WERI-Rb-1 (cell line): ENCODE measurements at regions not wholly inside any gene's neighbourhood (a gene's known extent, or its start where the extent isn't known, plus 50 kb on each side); places are given as distances from the start of the nearest gene placed in this dataset.
A peak's percentile ranks its signal among the peaks of the same experiment; 100 is the strongest.

Experiments used
- DNase-seq: peaks from one replicate; pipeline ENCODE4 v3.0.0-alpha.2; 2020
- H3K27ac ChIP-seq: fragments of 250-450 bp; sonication (Bioruptor Pico); 2 replicates; pipeline ENCODE4 v1.5.1; 2020; ENCODE audit warnings: mild to moderate bottlenecking, moderate library complexity
- H3K27me3 ChIP-seq: fragments of 250-450 bp; sonication (Bioruptor Pico); 2 replicates; pipeline ENCODE4 v1.5.1; 2021; ENCODE audit warnings: mild to moderate bottlenecking, low read depth, moderate library complexity; ENCODE audit not compliant: insufficient read depth, severe bottlenecking
- H3K36me3 ChIP-seq: fragments of 250-450 bp; sonication (Bioruptor Pico); 2 replicates; pipeline ENCODE4 v1.5.1; 2020; ENCODE audit warnings: mild to moderate bottlenecking, moderate library complexity
- H3K4me3 ChIP-seq: 2 replicates; pipeline ENCODE4 v1.5.1; 2011; ENCODE audit warnings: low read depth, mild to moderate bottlenecking, control low read depth, low read length
- H3K9me3 ChIP-seq: fragments of 250-450 bp; sonication (Bioruptor Pico); 2 replicates; pipeline ENCODE4 v1.5.1; 2021; ENCODE audit warnings: mild to moderate bottlenecking, moderate library complexity; ENCODE audit not compliant: severe bottlenecking
- TF ChIP-seq, protein P1 (sequence below): IDR thresholded peaks from 2 replicates; pipeline ENCODE4 v1.5.1; 2011; ENCODE audit warnings: low read depth, mild to moderate bottlenecking, control low read depth, inconsistent platforms, low read length

DNA sequence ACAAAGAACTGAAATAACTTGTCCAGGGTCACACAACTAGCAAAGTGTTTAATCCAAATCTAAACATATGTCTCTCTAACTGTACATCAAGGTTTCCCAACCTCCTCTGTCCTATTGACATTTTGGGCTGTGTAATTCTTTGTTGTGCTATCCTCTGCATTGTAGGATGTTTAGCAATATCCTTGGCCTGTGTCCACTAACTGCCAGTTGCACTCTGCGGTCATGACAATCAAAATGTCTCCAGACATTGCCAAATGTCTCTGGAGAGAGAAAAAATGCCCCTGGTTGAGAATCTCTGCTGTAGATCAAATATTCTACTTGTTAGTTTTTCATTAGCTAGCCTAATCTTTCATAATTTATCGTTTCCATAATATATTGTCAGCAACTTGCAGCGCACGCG lies 353.4 kb upstream of the NEGR1 start:
- TF ChIP-seq, protein P1, sequence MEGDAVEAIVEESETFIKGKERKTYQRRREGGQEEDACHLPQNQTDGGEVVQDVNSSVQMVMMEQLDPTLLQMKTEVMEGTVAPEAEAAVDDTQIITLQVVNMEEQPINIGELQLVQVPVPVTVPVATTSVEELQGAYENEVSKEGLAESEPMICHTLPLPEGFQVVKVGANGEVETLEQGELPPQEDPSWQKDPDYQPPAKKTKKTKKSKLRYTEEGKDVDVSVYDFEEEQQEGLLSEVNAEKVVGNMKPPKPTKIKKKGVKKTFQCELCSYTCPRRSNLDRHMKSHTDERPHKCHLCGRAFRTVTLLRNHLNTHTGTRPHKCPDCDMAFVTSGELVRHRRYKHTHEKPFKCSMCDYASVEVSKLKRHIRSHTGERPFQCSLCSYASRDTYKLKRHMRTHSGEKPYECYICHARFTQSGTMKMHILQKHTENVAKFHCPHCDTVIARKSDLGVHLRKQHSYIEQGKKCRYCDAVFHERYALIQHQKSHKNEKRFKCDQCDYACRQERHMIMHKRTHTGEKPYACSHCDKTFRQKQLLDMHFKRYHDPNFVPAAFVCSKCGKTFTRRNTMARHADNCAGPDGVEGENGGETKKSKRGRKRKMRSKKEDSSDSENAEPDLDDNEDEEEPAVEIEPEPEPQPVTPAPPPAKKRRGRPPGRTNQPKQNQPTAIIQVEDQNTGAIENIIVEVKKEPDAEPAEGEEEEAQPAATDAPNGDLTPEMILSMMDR, result no peak
- H3K36me3 ChIP-seq, result no peaks in the 10 kb centered on the region
- DNase-seq, result no peak
- H3K27ac ChIP-seq, result no peak overlapping the region
- H3K9me3 ChIP-seq, result no peaks in the 10 kb centered on the region
- no peak overlapping the region for H3K4me3 ChIP-seq
- H3K27me3 ChIP-seq, result no peaks in the 10 kb centered on the region

DNA sequence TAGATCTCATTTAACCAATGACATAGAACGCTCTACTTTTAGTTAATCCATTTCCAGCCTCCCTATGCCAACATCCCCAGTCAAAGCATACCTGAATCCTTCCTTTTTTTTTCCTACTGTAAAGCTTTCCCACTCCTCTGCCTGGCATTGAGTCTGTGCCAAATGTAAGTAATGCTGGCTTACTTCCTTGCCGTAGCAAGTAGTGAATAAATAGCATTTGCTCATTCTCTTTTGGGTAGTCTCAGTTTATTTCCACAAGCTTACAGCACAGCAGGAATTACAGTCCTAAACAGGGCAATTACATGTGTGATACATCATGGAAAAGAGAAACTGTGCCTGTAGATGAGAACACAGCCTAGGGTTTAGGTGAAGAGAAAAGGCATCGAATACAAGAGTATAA lies 352.6 kb upstream of the NEGR1 start:
- DNase-seq, result no peak
- Histone ChIP-seq H3K27me3 (no peaks in the 10 kb centered on the region), H3K4me3 (no peak overlapping the region), H3K9me3 (no peaks in the 10 kb centered on the region), H3K27ac (no peak overlapping the region), H3K36me3 (no peaks in the 10 kb centered on the region)
- TF ChIP-seq, protein P1, result no peak

DNA sequence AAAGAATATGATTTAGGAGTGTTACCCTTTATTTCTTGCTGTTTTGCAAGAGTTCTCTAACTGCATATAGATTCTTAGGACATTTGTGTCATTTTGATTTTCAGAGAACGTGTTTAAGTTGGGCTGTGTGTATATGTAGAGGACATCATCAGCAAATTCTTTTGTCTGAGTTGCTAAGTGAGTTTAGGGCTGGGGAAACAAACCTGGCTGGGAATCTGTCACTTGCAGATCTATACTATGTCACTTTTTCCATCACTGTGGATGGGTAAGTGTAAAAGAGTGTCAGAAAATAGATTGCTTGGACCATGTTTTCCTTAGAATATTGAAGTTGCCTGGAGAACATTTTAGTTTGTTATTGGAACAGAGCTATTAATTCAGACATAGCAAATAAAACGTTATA lies 349.1 kb upstream of the NEGR1 start:
- no peak overlapping the region for H3K27ac ChIP-seq
- H3K9me3 ChIP-seq, result no peaks in the 10 kb centered on the region
- TF ChIP-seq, protein P1, result no peak
- no peaks in the 10 kb centered on the region for H3K27me3 ChIP-seq
- no peaks in the 10 kb centered on the region for H3K36me3 ChIP-seq
- H3K4me3 ChIP-seq, result no peak overlapping the region
- DNase-seq, result no peak

DNA sequence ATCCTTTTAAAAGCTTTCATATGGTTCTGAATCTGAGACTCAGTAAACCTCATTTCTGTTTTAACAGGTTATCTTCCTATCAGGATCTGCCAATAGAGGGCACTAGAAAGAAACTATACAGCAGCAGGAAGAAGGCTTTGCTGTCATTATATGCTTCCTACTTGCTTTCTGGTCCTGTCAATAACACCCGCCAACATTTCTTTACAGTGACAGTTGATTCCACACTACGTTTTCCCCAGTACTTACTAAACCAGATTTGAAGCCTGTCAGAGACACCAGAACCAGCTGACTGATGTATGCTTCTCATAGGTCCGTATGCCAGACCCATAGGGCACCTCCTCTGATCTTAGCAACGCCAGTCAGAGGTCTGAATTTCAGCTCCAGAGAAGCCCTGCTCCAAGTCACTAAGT lies 341.0 kb upstream of the NEGR1 start:
- Histone ChIP-seq H3K27ac (no peak overlapping the region), H3K36me3 (no peaks in the 10 kb centered on the region), H3K9me3 (no peaks in the 10 kb centered on the region), H3K4me3 (no peak overlapping the region), H3K27me3 (no peaks in the 10 kb centered on the region)
- no peak for DNase-seq
- TF ChIP-seq, protein P1, result peak; percentile 60

DNA sequence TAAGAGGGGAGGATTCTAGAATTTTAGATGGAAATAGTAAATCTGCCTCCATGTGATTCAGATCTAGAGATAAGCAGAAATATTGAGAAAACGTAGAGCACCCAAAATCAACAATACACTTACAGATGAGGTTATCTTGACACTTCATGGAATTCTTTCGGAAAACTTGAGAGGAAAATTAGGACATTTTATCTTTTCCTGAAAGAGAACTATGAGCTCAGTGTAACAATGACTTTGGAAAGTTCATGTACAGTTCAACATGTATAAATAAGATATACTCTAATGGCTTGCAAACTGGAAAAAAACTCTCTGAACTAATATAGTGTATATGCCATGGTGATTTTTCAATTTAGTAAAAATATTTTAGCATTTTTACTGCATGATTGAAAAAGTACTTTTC lies 338.1 kb upstream of the NEGR1 start:
- no peak for DNase-seq
- TF ChIP-seq, protein P1, result no peak
- Histone ChIP-seq H3K36me3 (no peaks in the 10 kb centered on the region), H3K9me3 (no peaks in the 10 kb centered on the region), H3K27me3 (no peaks in the 10 kb centered on the region), H3K27ac (no peak overlapping the region), H3K4me3 (no peak overlapping the region)

DNA sequence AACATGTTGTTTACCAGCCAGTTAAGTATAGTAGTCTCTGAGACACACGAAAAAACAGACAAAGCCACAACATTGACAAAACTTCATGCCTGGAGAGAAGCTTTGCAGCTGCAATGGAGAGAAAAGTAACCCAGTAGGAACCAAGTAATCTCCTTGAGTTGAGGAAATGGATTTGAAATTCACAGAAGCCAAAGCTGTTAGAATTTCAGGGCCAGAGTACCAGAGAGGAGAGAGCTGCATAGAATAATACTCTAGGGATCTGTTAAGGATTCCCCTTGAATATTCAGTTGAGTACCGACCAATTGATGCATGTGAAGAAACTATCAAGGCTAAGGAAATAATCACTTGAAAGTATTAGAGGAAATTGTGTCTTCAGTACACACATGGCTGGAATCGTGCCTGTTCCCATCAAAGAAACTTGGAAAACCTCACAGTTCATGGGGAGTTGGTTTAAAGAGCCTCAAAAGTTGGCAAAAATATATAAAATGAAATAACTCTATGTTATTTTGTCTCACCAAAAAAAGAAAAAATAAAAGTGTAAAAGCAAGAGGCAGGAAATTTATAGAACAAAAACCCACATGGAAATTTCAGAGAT lies 324.0 kb upstream of the NEGR1 start:
- Histone ChIP-seq H3K27ac (no peak overlapping the region), H3K4me3 (no peak overlapping the region), H3K27me3 (no peaks in the 10 kb centered on the region), H3K36me3 (no peaks in the 10 kb centered on the region), H3K9me3 (no peaks in the 10 kb centered on the region)
- TF ChIP-seq, protein P1, result no peak
- DNase-seq, result no peak
